NT2/D1 (cell line): ENCODE measurements at regions not wholly inside any gene's neighbourhood (a gene's known extent, or its start where the extent isn't known, plus 50 kb on each side); places are given as distances from the start of the nearest gene placed in this dataset.
"Not testable (repeated sequence)": the region's sequence is repeated elsewhere in the genome, so short reads cannot be mapped to it uniquely, and the experiment has no call there.

Source experiments
- DNase-seq: peaks from one replicate; pipeline ENCODE4 v3.0.0-alpha.2; 2011; ENCODE audit warnings: low read depth, low spot score
- H3K27me3 ChIP-seq: 2 replicates; pipeline ENCODE4 v1.6.0; 2011; ENCODE audit warnings: mild to moderate bottlenecking; ENCODE audit not compliant: insufficient read length, insufficient read depth
- H3K36me3 ChIP-seq: 2 replicates; pipeline ENCODE4 v1.6.1; 2011; ENCODE audit warnings: mild to moderate bottlenecking, low read length, mixed read lengths; ENCODE audit not compliant: insufficient read depth, insufficient read length
- H3K4me1 ChIP-seq: 2 replicates; pipeline ENCODE4 v1.5.1; 2011; ENCODE audit not compliant: insufficient read depth, insufficient read length
- H3K4me3 ChIP-seq: 2 replicates; pipeline ENCODE4 v1.5.1; 2011; ENCODE audit warnings: low read depth; ENCODE audit not compliant: insufficient read length
- H3K9ac ChIP-seq: 2 replicates; pipeline ENCODE4 v1.6.0; 2011; ENCODE audit warnings: low read depth; ENCODE audit not compliant: insufficient read length
- H3K9me3 ChIP-seq: 2 replicates; pipeline ENCODE4 v1.5.1; 2011; ENCODE audit warnings: mild to moderate bottlenecking, low read length; ENCODE audit not compliant: insufficient read depth
- SUZ12 ChIP-seq: IDR thresholded peaks from 2 replicates; pipeline ENCODE4 v1.6.1; 2011; ENCODE audit not compliant: insufficient read length, insufficient read depth; ENCODE audit errors: extremely low read depth
- YY1 ChIP-seq: IDR thresholded peaks from 2 replicates; pipeline ENCODE4 v1.6.1; 2011; ENCODE audit not compliant: insufficient read length, insufficient read depth
- ZNF274 ChIP-seq: IDR thresholded peaks from 2 replicates; pipeline ENCODE4 v1.6.1; 2011; ENCODE audit warnings: mild to moderate bottlenecking, low read depth, low read length

DNA sequence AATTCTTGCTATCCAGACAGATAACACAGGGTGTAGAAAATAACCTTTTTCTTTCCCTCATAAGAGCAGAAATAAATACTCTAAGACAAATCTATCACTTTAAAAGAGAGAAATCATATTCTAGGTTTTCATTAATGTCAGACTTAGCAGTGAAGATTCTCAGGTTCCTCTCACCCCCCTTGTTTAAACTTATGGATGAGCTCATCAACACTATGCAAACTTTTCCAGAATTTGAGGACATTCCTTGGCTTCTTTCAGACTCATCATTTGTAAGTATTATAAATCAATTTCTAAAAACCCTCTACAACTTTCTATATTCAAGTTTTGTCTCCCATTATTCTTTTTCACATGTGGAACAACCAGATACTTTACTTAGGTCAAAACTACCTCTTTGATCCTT is 374.9 kb upstream of the TRPC7 start:
- DNase-seq, result no peak
- Histone ChIP-seq H3K4me1 (no peaks in the 10 kb centered on the region), H3K9ac (no peak overlapping the region), H3K27me3 (no peaks in the 10 kb centered on the region), H3K36me3 (no peaks in the 10 kb centered on the region), H3K4me3 (no peak overlapping the region), H3K9me3 (peaks cover 44% of the 10 kb centered on the region)
- no peak for TF ChIP-seq YY1
- TF ChIP-seq SUZ12, result no peak
- TF ChIP-seq ZNF274, result no peak

DNA sequence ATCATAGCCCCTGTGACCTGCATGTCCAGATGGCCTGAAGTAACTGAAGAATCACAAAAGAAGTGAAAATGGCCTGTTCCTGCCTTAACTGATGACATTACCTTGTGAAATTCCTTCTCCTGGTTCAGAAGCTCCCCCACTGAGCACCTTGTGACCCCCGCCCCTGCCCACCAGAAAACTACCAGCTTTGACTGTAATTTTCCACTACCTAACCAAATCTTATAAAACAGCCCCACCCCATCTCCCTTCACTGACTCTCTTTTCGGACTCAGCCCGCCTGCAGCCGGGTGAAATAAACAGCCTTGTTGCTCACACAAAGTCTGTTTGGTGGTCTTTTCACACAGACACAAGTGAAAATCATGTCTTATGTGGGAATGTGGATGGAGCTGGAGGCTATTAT is 373.9 kb upstream of the TRPC7 start:
- H3K9me3 ChIP-seq, result peaks cover 38% of the 10 kb centered on the region
- H3K4me1 ChIP-seq, H3K36me3 ChIP-seq, DNase-seq, H3K9ac ChIP-seq, H3K4me3 ChIP-seq, H3K27me3 ChIP-seq: not testable (repeated sequence)

GRCh38 chr5:136738829-136739228 is 373.5 kb upstream of the TRPC7 start:
- Histone ChIP-seq H3K4me1 (no peaks in the 10 kb centered on the region), H3K27me3 (no peaks in the 10 kb centered on the region), H3K4me3 (no peak overlapping the region), H3K9ac (no peak overlapping the region), H3K9me3 (peaks cover 33% of the 10 kb centered on the region), H3K36me3 (no peaks in the 10 kb centered on the region)
- DNase-seq, result no peak
- TF ChIP-seq SUZ12 (no peak), YY1 (no peak), ZNF274 (no peak)

DNA sequence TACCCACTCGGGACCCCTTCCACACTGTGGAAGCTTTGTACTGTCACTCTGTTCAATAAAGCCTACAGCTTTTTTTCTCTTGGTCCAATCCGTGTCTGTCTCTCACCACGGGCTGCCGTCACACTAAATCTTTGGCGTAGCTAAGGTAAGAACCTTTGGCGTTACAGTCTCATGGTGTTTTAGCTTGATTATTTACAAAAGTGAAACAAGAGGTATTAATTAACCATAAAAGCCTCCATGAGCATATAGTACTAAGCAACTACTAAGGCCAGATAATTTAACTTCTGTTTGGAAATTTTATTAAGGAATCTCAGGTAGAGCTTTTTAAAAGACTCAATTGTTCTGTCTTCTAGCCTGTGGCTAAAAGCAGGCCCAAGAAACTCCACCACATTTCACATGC is 370.7 kb upstream of the TRPC7 start:
- H3K4me1 ChIP-seq, result no peaks in the 10 kb centered on the region
- H3K9ac ChIP-seq, result no peak overlapping the region
- peaks cover 9% of the 10 kb centered on the region for H3K9me3 ChIP-seq
- H3K4me3 ChIP-seq, result no peak overlapping the region
- no peaks in the 10 kb centered on the region for H3K27me3 ChIP-seq
- H3K36me3 ChIP-seq, result no peaks in the 10 kb centered on the region
- TF ChIP-seq SUZ12 (no peak), YY1 (no peak), ZNF274 (no peak)
- no peak for DNase-seq

DNA sequence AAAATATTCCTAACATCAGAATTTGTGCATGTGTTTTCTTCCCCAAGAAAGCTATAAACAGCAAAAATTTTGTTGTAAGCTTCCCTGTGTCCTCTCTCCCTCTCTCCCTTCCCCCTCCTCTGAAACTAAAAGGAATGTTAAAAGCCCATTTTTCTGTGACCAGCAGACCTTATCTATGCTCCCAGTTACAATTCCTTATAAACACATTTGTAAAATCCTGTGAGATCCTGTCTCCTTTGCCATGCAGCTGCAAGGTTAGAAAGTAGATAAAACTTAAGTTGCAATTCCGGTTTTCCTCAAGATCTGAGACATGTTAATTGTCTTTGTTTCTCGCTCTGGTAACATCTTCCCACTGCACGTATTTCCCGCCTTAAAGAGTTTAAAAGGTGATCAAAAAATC is 370.3 kb upstream of the TRPC7 start:
- not testable (repeated sequence) for H3K4me1 ChIP-seq, H3K9ac ChIP-seq, H3K27me3 ChIP-seq, H3K36me3 ChIP-seq, DNase-seq, H3K4me3 ChIP-seq, H3K9me3 ChIP-seq

- no peak for DNase-seq
- no peak for TF ChIP-seq YY1
- no peak for TF ChIP-seq SUZ12
- TF ChIP-seq ZNF274, result no peak
- Histone ChIP-seq H3K9me3 (peaks cover 9% of the 10 kb centered on the region; the same call in 1 of the 2 replicates), H3K4me3 (no peak overlapping the region), H3K9ac (no peak overlapping the region), H3K36me3 (no peaks in the 10 kb centered on the region), H3K27me3 (no peaks in the 10 kb centered on the region), H3K4me1 (no peaks in the 10 kb centered on the region)
These were observed 369.3 kb upstream of the TRPC7 start for GRCh38 chr5:136734628-136735027.

DNA sequence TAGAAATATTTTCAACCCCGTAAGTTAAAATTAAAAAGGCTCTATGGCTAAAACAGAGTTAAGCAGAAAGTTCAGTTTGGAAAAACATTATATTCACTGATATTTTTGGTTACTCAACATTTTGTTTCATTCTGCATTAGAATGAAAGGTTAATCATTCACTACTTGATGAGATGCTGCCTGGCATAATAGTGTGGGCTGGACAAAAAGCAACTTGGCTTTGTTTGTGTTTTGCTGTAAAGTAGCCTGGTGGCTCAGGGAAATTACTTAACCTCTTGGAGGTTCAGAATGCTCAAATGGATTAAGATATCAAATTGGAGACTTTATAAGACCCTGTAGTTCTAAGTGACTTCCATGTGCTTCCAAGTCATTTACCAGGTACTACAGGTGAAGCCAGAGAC is 367.4 kb upstream of the TRPC7 start:
- Histone ChIP-seq H3K27me3 (no peaks in the 10 kb centered on the region), H3K4me1 (no peaks in the 10 kb centered on the region), H3K36me3 (no peaks in the 10 kb centered on the region), H3K9me3 (no peaks in the 10 kb centered on the region; the same call in 1 of the 2 replicates), H3K9ac (no peak overlapping the region), H3K4me3 (no peak overlapping the region)
- TF ChIP-seq ZNF274, result no peak
- TF ChIP-seq SUZ12, result no peak
- TF ChIP-seq YY1, result no peak
- no peak for DNase-seq

GRCh38 chr5:136731241-136731900 is 366.0 kb upstream of the TRPC7 start:
- Histone ChIP-seq H3K9me3 (no peaks in the 10 kb centered on the region; the same call in 1 of the 2 replicates), H3K27me3 (no peaks in the 10 kb centered on the region), H3K4me3 (no peak overlapping the region), H3K4me1 (no peaks in the 10 kb centered on the region), H3K9ac (no peak overlapping the region), H3K36me3 (no peaks in the 10 kb centered on the region)
- no peak for DNase-seq
- TF ChIP-seq ZNF274 (no peak), YY1 (no peak), SUZ12 (no peak)
